Left cardiac atrium (tissue), 4 donors: ENCODE measurements at regions not wholly inside any gene's neighbourhood (a gene's known extent, or its start where the extent isn't known, plus 50 kb on each side); places are given as distances from the start of the nearest gene placed in this dataset.
"Not testable (repeated sequence)": the region's sequence is repeated elsewhere in the genome, so short reads cannot be mapped to it uniquely, and the experiment has no call there.

Source experiments
- ATAC-seq, 2 donors: fragments of 200-7000 bp; cut with Tn5 transposase; one replicate each; pipeline ENCODE4 v1.9.1; 2020; ENCODE audit warnings: mild to moderate bottlenecking in 2 of 2, moderate library complexity in 2 of 2
- DNase-seq: peaks from one replicate; pipeline ENCODE4 v3.0.0-alpha.2; 2020
- intact Hi-C, 2 donors: fragments of 100-400 bp; cut with DNase I; formaldehyde crosslinking; loops; one replicate each; pipeline versions ENCODE4 v1.14.1 to v1.15.1; 2022 to 2023
- donor health status: DM: no; HTN: yes; CAD: no.
- donor health status: DM: no; HTN: yes; CAD: no; lungs with severe emphysema.
- donor health status: DM: yes; HTN: yes; CAD: no.
- donor health status: Dilated cardiomyopathy.

DNA sequence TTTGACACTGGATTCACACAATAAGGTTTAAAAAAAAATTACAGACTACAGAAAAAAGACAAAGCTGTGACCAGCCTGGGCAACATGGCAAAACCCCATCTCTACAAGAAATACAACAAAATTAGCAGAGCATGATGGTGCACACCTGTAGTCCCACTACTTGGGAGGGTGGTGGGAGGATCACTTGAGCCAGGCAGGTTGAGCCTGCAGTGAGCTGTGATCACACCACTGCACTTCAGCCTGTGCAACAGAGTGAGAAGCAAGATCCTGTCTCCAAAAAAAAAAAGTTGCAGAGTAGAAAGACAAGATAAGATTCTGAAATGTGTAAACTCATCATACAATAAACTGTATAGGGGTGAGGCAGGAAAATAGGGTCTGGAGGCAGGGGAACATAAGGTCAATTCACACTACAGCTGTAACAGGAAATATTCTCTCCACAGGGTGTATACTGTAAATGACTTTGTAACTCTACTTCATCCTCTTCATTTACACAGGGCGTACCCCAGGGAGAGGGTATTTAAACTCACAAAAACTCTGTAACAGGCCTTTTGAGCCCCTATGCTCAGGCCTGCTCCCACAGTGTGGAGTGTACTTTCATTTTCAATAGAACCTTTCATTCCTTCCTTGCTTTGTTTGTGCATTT lies 112.6 kb upstream of the MAPK10 start:
- no peak for DNase-seq
- ATAC-seq, result no peak
- intact Hi-C loops, result no loop called here

GRCh38 chr4:86478151-86478550 lies 116.0 kb upstream of the PTPN13 start:
- ATAC-seq, intact Hi-C loops, DNase-seq: not testable (repeated sequence)

DNA sequence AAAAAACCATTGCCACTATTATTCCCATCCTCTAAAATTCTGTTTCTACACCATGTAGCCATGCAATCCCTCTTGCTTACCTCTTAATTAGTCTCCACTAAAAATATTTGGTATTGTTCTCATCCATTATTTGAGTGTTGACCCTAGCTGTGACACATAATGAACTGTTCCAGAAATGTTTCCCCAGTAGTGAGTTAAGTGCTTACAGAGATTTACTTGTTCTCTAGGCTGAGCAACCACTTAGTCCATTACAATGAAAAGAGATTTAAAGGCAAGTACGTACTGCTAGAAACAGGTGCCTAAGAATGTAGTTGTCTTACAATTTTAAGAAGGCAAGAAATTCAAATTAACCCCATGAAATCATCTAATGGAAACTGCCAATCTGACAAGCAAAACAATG lies 112.7 kb upstream of the PTPN13 start:
- ATAC-seq (no peak), DNase-seq (no peak)
- intact Hi-C loops, result no loop called here

DNA sequence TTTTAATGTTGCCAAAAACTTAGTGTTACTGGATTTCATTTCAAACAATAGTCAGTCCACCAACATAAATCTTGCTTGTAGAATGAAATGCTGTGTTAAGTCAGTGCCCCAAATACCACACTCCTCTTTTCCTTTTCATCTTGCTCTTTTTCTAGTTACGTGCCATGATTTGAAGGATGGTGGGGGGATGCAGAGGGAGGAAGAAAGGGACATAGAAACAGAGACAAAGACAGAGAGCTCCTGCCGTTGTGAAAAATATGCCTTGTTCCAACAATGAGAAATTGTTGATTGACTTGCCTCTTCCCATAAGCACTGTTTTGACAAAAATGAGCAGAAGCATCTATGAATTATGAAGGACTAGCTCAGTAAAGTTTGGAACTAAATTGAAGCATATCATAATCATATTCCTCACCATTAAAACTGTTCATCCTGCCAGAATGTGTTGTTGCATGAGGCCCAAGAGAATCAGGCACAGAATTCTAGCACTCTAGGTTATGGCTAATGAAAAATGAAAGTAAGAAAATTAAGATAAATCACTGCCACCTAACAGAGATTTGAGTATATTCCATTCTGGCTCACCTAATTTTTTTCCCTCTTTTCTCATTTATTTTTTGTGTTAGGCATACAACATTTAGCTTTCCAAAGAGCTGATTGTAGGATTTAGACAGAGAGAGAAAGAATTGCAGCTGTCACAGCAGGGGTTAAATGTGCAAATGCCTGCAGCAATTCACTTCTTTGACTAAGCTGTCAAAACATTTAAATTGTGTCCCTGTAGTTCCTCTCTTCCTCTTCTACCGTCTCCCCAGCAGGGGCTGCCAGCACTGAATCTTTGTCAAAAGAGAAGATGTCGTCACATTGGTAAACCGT lies 111.6 kb upstream of the PTPN13 start:
- intact Hi-C loops, result no loop called here
- ATAC-seq, result no peak
- DNase-seq, result no peak

GRCh38 chr4:86483173-86483490 lies 111.0 kb upstream of the PTPN13 start:
- no peak for DNase-seq
- intact Hi-C loops, result no loop called here
- no peak for ATAC-seq

DNA sequence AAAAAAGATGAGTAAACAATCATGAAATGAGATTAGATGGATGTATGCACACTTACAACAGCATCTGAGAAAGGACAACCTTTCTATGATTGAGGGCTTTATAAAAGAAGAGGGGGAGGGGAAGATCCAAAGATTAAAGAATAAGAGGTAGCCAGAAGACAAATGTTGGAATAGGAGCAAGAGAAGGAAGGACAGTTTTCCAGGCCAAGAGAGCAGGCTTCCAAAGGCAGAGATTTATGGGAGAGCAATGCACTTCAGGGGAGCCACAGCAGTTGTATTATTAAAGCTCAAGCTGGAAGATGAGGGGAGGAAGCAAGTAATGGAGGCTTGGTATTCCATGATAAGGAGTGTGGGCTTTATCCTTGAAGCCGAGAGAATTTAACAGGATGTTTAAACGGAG lies 110.3 kb upstream of the PTPN13 start:
- DNase-seq (no peak), ATAC-seq (no peak)
- intact Hi-C loops, result no loop called here

DNA sequence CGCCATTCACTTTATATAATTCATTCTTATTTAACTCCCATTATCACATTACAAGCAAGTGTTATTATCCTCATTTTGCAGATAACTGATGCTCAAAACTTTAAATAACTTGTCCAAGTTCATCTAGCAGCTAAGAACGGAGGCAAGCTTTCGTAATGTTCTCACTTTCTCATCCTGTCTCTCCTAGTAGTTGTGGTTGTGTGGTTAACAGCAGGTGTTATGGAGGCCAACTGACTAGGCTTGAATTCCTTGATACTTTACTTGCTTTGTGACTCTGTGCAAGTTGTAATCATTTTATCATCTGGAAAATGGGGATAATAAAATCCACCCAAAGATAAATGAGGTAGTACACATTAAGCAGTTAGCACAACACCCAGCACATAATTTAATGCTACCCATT lies 109.9 kb upstream of the PTPN13 start:
- intact Hi-C loops, result no loop called here
- no peak for DNase-seq
- ATAC-seq, result no peak

DNA sequence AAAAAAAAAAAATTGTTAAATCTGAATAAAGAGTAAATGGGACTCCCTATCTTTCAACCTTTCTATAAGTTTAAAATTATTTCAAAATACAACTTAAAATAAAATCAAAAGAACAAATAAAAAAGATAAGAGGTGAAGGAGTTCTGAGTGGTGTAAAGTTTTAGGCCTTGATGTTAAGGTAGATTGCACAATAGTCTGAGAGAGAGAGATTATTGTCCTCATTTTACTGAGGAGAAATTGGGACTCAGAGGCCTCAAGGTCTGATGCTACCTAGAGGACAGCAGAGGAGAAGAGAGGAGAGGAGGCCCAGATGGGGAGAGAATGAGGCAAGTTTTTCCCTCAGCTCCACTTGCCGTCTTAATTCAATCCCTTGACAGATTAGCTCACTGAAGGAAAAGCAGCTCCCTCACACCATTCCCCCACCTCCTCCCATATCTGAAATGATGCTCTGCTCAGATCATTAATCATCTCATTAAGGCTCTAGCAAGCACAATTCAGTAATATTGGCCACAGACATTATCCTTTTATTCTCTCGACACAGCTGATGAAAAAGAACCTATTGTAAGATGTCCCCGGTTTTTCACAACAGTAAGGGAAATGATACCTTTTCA lies 106.3 kb upstream of the PTPN13 start:
- ATAC-seq (no peak), DNase-seq (no peak)
- intact Hi-C loops, result no loop called here

DNA sequence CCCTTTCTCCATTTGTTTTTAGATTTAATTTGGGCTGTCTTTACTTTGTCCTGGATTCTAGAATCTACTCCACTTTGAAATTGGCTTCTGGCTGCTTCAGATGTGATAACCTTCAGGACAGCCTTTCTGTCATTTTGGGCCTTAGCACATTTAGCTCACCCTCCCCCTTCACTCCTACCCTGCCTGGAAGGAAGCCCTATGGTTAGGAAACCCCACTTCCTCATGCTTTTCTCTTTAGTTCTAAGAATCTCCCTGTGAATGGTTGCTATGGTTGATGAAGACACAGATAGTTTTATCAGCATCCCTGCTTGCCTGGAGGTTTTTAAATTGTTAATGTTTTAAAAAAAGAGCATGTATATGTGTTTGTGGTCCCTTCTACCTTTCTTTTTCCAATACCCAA lies 100.7 kb upstream of the PTPN13 start:
- peak; percentile 44 to 56 for ATAC-seq
- DNase-seq, result no peak
- intact Hi-C loops, result no loop called here

DNA sequence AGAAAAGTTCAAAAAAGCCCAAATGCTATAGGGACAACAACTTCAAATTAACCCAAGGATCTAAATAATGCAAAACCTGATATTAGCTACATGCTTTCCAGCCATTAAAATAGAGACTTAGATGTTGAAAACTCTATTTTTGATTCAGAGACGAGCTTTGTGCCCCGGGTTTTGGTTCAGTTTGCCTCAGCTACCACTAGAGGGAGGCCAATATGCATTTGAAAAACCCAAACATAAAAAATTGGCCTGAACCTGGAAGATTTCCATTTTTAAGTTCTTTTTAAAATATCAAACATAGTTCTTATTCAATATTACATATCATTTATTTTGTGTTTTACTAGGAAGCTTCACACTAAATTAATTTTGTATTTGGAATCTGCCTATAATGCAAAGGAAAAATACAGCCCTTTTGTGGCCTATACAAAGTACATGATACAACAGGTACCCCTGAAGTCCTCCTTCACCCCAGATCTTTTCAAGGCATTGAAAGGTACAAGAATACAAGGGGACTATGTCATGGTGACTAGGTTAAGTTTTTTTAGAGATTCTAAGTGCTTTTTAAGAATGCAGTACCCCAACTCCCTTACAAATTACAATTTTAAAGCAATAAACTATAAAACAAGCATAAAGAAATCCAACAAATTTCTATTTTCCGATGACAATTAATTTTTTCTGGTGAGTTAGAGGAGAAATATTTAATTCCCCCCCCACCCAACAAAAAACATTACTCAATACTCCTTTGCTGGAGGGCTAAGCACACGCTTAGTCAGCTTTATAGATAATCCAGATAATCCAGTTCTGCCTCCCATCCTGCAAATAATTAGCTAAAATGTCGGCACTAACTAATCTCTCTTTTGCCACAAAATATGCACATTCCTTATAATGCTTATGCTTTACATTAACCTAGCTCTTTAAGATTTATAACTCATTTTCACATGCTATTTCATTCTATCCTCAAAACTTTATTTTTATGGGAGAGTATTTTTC lies 97.7 kb upstream of the PTPN13 start:
- DNase-seq, result no peak

DNA sequence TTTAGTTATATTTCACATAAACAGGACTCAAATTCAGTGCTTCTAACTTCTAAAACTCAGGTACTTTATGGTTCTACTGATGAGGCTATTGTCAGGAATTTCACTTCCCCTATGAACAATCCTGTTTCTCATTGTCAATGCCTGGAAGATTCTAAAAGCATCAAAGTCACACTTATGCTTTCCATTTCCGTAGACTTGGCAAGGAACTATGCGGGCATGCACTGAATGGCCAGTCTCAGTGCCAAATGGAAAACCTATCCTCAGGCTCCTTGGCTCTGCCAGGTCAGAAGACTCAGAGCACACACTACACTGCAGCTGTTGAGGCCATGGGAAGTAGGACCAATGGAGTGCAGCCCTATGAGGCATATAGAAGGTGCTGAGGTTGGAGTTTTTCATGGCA lies 97.0 kb upstream of the PTPN13 start:
- intact Hi-C loops, result loop anchor here in 1 of 2 donors (5.0 kb wide), 1 partner anchor 400 kb away; no protein-coding TSS in a partner anchor

More for the DNA sequence above, 97.7 kb upstream of the PTPN13 start:
- no peak for ATAC-seq
- intact Hi-C loops, result loop anchor here in 1 of 2 donors (5.0 kb wide), 1 partner anchor 401 kb away; no protein-coding TSS in a partner anchor

GRCh38 chr4:86497980-86498862 lies 95.9 kb upstream of the PTPN13 start:
- DNase-seq (peak; percentile 32), ATAC-seq (peak; percentile 87 to 88)
- intact Hi-C loops, result loop anchor here (1.0 to 5.0 kb wide), 2 partner anchors 397 to 399 kb away; no protein-coding TSS in a partner anchor

More for the DNA sequence above, 97.0 kb upstream of the PTPN13 start:
- ATAC-seq (peak in 1 of 2 donors; percentile 37), DNase-seq (no peak)

DNA sequence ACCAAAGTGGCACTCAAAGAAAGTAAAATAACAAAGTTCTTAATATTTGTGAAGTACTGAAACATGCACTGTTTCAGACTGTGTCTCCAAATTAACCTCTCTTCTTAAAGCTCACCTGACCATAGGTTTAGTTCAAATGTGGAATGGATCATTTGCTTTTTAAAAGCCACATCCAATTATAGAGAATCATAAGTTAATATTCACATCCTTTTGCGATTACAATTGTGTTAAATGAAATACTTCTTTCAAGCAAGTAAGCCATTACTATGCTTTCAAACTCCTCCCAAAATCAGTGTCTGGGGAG lies 95.3 kb upstream of the PTPN13 start:
- ATAC-seq, result no peak
- no peak for DNase-seq
- intact Hi-C loops, result loop anchor here (1.0 to 5.0 kb wide), 2 partner anchors 396 to 398 kb away; no protein-coding TSS in a partner anchor

- intact Hi-C loops, result no loop called here
- DNase-seq (no peak), ATAC-seq (no peak)
Measured at GRCh38 chr4:86500527-86500926, 93.6 kb upstream of the PTPN13 start.

DNA sequence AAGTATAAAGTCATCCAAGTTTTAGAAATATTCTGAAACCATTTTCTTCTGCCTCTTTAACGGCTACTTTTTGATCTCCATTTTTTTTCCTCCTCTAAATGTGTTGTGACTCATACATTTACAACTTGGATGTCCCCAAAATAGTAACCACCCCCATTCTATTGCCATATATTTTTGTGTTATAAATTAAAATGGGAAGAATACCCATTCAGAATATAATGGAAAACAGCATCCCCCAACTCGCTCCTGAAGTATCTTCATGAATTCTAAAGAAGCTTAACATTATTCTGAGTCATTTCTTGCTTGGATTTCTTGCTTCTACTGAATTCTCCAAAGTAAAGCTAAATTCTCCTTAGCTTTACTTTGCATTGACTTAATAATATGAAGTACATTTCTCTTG lies 92.0 kb upstream of the PTPN13 start:
- intact Hi-C loops, result no loop called here
- DNase-seq (no peak), ATAC-seq (no peak)

- intact Hi-C loops, result no loop called here
- ATAC-seq (no peak), DNase-seq (no peak)
Measured at GRCh38 chr4:86506591-86506990, 87.5 kb upstream of the PTPN13 start.

- no peak for DNase-seq
- intact Hi-C loops, result no loop called here
- ATAC-seq, result no peak
Measured at GRCh38 chr4:86508436-86508835, 85.7 kb upstream of the PTPN13 start.

DNA sequence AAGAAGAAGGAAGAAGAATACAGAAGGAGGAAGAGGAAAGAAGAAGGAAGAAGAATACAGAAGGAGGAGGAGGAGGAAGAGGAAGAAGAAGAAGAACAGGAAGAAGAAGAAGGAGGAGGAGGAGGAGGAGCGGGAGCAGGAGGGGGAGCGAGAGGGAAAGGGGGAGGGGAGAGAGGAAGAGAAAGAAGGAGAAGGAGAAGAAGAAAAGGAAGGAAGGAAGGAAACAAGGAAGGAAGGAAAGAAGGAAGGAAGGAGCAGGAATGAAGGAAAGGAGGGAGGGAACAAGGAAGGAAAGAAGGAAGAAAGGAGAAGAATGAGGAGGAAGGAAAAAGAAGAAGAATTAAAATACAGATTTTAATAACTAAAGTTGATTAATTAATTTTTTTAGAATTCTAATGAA lies 82.5 kb upstream of the PTPN13 start:
- DNase-seq (no peak), ATAC-seq (no peak)
- intact Hi-C loops, result no loop called here
